ENCODE measurements at regions not wholly inside any gene's neighbourhood (a gene's known extent, or its start where the extent isn't known, plus 50 kb on each side); places are given as distances from the start of the nearest gene placed in this dataset.

GRCh38 chr6:139567095-139567494, 192.6 kb upstream of the CITED2 start:
- TF ChIP-seq, protein P1, sequence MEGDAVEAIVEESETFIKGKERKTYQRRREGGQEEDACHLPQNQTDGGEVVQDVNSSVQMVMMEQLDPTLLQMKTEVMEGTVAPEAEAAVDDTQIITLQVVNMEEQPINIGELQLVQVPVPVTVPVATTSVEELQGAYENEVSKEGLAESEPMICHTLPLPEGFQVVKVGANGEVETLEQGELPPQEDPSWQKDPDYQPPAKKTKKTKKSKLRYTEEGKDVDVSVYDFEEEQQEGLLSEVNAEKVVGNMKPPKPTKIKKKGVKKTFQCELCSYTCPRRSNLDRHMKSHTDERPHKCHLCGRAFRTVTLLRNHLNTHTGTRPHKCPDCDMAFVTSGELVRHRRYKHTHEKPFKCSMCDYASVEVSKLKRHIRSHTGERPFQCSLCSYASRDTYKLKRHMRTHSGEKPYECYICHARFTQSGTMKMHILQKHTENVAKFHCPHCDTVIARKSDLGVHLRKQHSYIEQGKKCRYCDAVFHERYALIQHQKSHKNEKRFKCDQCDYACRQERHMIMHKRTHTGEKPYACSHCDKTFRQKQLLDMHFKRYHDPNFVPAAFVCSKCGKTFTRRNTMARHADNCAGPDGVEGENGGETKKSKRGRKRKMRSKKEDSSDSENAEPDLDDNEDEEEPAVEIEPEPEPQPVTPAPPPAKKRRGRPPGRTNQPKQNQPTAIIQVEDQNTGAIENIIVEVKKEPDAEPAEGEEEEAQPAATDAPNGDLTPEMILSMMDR (IDR thresholded peaks at IDR 0.05): no peak
- no peak for TF ChIP-seq EZH2phosphoT487 (IDR thresholded peaks at IDR 0.05)
